Neuronal stem cell (in vitro differentiated cells): ENCODE measurements at regions not wholly inside any gene's neighbourhood (a gene's known extent, or its start where the extent isn't known, plus 50 kb on each side); places are given as distances from the start of the nearest gene placed in this dataset.

ENCODE experiments used
- DNase-seq: peaks from one replicate; pipeline ENCODE4 v3.0.0-alpha.2; 2013; ENCODE audit warnings: low spot score
- H2AFZ ChIP-seq: one replicate; pipeline ENCODE4 v1.6.1; 2013; ENCODE audit warnings: mild to moderate bottlenecking, low read length, inconsistent platforms
- H2AK5ac ChIP-seq: 2 replicates; pipeline ENCODE4 v1.6.1; 2013; ENCODE audit warnings: low read depth, mild to moderate bottlenecking, inconsistent platforms, low read length, moderate library complexity, mixed read lengths
- H2BK120ac ChIP-seq: 2 replicates; pipeline ENCODE4 v1.6.1; 2013; ENCODE audit warnings: low read depth, mild to moderate bottlenecking, inconsistent platforms, low read length, moderate library complexity, mixed read lengths
- H2BK12ac ChIP-seq: one replicate; pipeline ENCODE4 v1.6.1; 2013; ENCODE audit warnings: low read length, inconsistent platforms
- H2BK15ac ChIP-seq: 2 replicates; pipeline ENCODE4 v1.6.1; 2013; ENCODE audit warnings: mild to moderate bottlenecking, low read length, inconsistent platforms, mixed read lengths
- H2BK5ac ChIP-seq: one replicate; pipeline ENCODE4 v1.6.1; 2013; ENCODE audit warnings: inconsistent platforms, mild to moderate bottlenecking, low read length, moderate library complexity
- H3K14ac ChIP-seq: one replicate; pipeline ENCODE4 v1.6.1; 2013; ENCODE audit warnings: low read length, inconsistent platforms
- H3K18ac ChIP-seq: 2 replicates; pipeline ENCODE4 v1.6.1; 2013; ENCODE audit warnings: low read length, inconsistent platforms
- H3K23ac ChIP-seq: 2 replicates; pipeline ENCODE4 v1.6.1; 2013; ENCODE audit warnings: low read depth, mild to moderate bottlenecking, mixed read lengths, low read length, inconsistent platforms; ENCODE audit not compliant: poor library complexity
- H3K27ac ChIP-seq: replicated peaks from 3 replicates; pipeline ENCODE4 v1.5.1; 2013; ENCODE audit warnings: low read length, inconsistent platforms
- H3K27me3 ChIP-seq, 3 experiments: 2 replicates each; pipeline ENCODE4 v1.6.1; 2013; ENCODE audit warnings: low read length in 3 of 3, mild to moderate bottlenecking in 2 of 3, inconsistent platforms in 1 of 3, low read depth in 1 of 3, mixed read lengths in 1 of 3, moderate library complexity in 1 of 3; ENCODE audit not compliant: control insufficient read depth in 3 of 3, insufficient read depth in 3 of 3
- H3K36me3 ChIP-seq, 2 donors: replicated peaks in 1 of 2; 2 replicates each; pipeline ENCODE4 v1.6.1; 2013; ENCODE audit warnings: low read length in 2 of 2; ENCODE audit not compliant: control insufficient read depth in 2 of 2, insufficient read depth in 2 of 2
- H3K4ac ChIP-seq: 2 replicates; pipeline ENCODE4 v1.6.1; 2013; ENCODE audit warnings: inconsistent platforms, mild to moderate bottlenecking, low read length, moderate library complexity
- H3K4me1 ChIP-seq, 2 donors: 1 replicate in 1 of 2; 2 replicates in 1 of 2; pipeline ENCODE4 v1.6.1; 2013; ENCODE audit warnings: low read length in 2 of 2, low read depth in 1 of 2; ENCODE audit not compliant: control insufficient read depth in 2 of 2, insufficient read depth in 1 of 2
- H3K4me2 ChIP-seq: one replicate; pipeline ENCODE4 v1.6.1; 2013; ENCODE audit warnings: mild to moderate bottlenecking, low read length, inconsistent platforms; ENCODE audit not compliant: insufficient read depth, poor library complexity, severe bottlenecking
- H3K4me3 ChIP-seq, 2 donors: 2 replicates each; pipeline ENCODE4 v1.5.1; 2013; ENCODE audit warnings: low read length in 2 of 2, mild to moderate bottlenecking in 2 of 2, inconsistent platforms in 1 of 2, moderate library complexity in 1 of 2
- H3K79me1 ChIP-seq: one replicate; pipeline ENCODE4 v1.6.1; 2013; ENCODE audit warnings: low read depth, mild to moderate bottlenecking, inconsistent platforms, low read length, moderate library complexity
- H3K9ac ChIP-seq: one replicate; pipeline ENCODE4 v1.6.1; 2013; ENCODE audit warnings: mild to moderate bottlenecking, low read depth, low read length, inconsistent platforms; ENCODE audit not compliant: poor library complexity
- H3K9me3 ChIP-seq, 2 donors: replicated peaks in 1 of 2; 2 replicates each; pipeline versions ENCODE3 to v1.6.1; 2013; ENCODE audit warnings: low read length in 2 of 2, mild to moderate bottlenecking in 2 of 2, inconsistent platforms in 1 of 2, low read depth in 1 of 2, mixed read lengths in 1 of 2, moderate library complexity in 1 of 2; ENCODE audit not compliant: control insufficient read depth in 2 of 2, insufficient read depth in 1 of 2
- H4K8ac ChIP-seq: one replicate; pipeline ENCODE4 v1.6.1; 2013; ENCODE audit warnings: low read depth, mild to moderate bottlenecking, inconsistent platforms, low read length, moderate library complexity
- H4K91ac ChIP-seq: one replicate; pipeline ENCODE4 v1.6.1; 2013; ENCODE audit warnings: low read length, low read depth, mild to moderate bottlenecking, inconsistent platforms; ENCODE audit not compliant: poor library complexity
- WGBS, 2 donors: extraction: QIAGEN DNeasy Blood & Tissue Kit; methylation state at CpG; one replicate each; pipeline ENCODE4 v1.1.7; 2013; ENCODE audit warnings: missing lambda C conversion rate in 2 of 2, mixed read lengths in 1 of 2; ENCODE audit not compliant: insufficient read length in 2 of 2, insufficient replicate concordance in 1 of 2; ENCODE audit errors: extremely low coverage in 2 of 2; 5-methylcytosine and 5-hydroxymethylcytosine counted together

GRCh38 chr4:127521463-127521862 lies 111.3 kb upstream of the INTU start:
- Histone ChIP-seq H4K91ac (no peak overlapping the region), H3K14ac (no peak overlapping the region), H3K4ac (no peak overlapping the region), H3K27ac (no peak overlapping the region), H2BK120ac (no peak overlapping the region), H3K36me3 (no peaks in the 10 kb centered on the region), H3K4me3 (no peak overlapping the region), H2BK15ac (no peak overlapping the region), H2BK12ac (no peak overlapping the region), H3K9ac (no peak overlapping the region), H3K23ac (no peak overlapping the region), H2AK5ac (no peak overlapping the region), H4K8ac (no peak overlapping the region), H3K4me2 (no peak overlapping the region), H3K4me1 (no peaks in the 10 kb centered on the region), H3K18ac (no peak overlapping the region), H3K79me1 (no peaks in the 10 kb centered on the region), H2AFZ (no peak overlapping the region), H2BK5ac (no peak overlapping the region), H3K9me3 (peaks cover 0 to 3% of the 10 kb centered on the region in 2 donors), H3K27me3 (no peaks in the 10 kb centered on the region)
- WGBS, 2 donors = no CpG with 5 or more reads among the region's 2 CpGs
- no peak for DNase-seq

- no peak overlapping the region for H3K4me3 ChIP-seq
- no peak overlapping the region for H2BK5ac ChIP-seq
- no peak overlapping the region for H2BK12ac ChIP-seq
- H3K4me1 ChIP-seq = no peaks in the 10 kb centered on the region
- no peaks in the 10 kb centered on the region for H3K79me1 ChIP-seq
- H4K91ac ChIP-seq = no peak overlapping the region
- no peak overlapping the region for H3K23ac ChIP-seq
- no peak overlapping the region for H2BK120ac ChIP-seq
- H3K27me3 ChIP-seq = no peaks in the 10 kb centered on the region
- no peak overlapping the region for H2AFZ ChIP-seq
- H3K18ac ChIP-seq = no peak overlapping the region
- no peaks in the 10 kb centered on the region for H3K36me3 ChIP-seq
- no peak overlapping the region for H3K14ac ChIP-seq
- H3K9ac ChIP-seq = no peak overlapping the region
- H2AK5ac ChIP-seq = no peak overlapping the region
- no CpG with 5 or more reads among the region's 1 CpG for WGBS, 2 donors
- peaks cover 0 to 3% of the 10 kb centered on the region in 2 donors for H3K9me3 ChIP-seq
- no peak overlapping the region for H3K27ac ChIP-seq
- no peak overlapping the region for H2BK15ac ChIP-seq
- no peak for DNase-seq
- no peak overlapping the region for H4K8ac ChIP-seq
- H3K4ac ChIP-seq = no peak overlapping the region
- no peak overlapping the region for H3K4me2 ChIP-seq
Observed at GRCh38 chr4:127523369-127523768, 109.4 kb upstream of the INTU start.

- Histone ChIP-seq H3K27ac (no peak overlapping the region), H3K14ac (no peak overlapping the region), H3K23ac (no peak overlapping the region), H4K8ac (no peak overlapping the region), H3K4me1 (no peaks in the 10 kb centered on the region), H3K9me3 (peaks cover 0 to 3% of the 10 kb centered on the region in 2 donors), H2AK5ac (no peak overlapping the region), H2BK5ac (no peak overlapping the region), H2BK15ac (no peak overlapping the region), H3K79me1 (no peaks in the 10 kb centered on the region), H3K9ac (no peak overlapping the region), H2AFZ (no peak overlapping the region), H3K4me2 (no peak overlapping the region), H4K91ac (no peak overlapping the region), H3K36me3 (no peaks in the 10 kb centered on the region), H3K4me3 (no peak overlapping the region), H3K4ac (no peak overlapping the region), H3K18ac (no peak overlapping the region), H2BK120ac (no peak overlapping the region), H2BK12ac (no peak overlapping the region), H3K27me3 (no peaks in the 10 kb centered on the region)
- no peak for DNase-seq
Observed at GRCh38 chr4:127525608-127526007, 107.1 kb upstream of the INTU start.

DNA sequence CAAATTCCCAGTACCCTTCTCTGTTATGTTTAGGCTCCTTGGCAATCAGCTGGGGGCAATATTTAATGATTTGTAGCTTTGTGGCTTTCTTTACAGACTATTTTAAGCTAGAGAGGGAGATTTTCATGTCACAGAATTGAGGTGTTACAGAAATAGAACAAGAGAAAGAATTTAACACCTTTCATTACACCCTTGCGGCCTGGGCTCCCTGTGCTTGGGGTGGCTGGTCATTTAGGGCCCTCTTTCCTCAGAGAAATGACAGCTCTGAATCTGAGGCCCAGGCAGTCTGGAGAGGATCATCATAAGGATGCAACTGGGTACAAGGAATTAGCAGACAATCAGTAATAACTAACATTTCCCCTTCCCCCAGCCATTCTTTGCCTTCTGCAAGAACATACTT lies 104.5 kb upstream of the INTU start:
- no peak overlapping the region for H2BK15ac ChIP-seq
- no peak overlapping the region for H2BK5ac ChIP-seq
- peaks cover 0 to 3% of the 10 kb centered on the region in 2 donors for H3K9me3 ChIP-seq
- H3K4ac ChIP-seq = no peak overlapping the region
- H2BK120ac ChIP-seq = no peak overlapping the region
- no peak overlapping the region for H3K4me2 ChIP-seq
- no peak overlapping the region for H2BK12ac ChIP-seq
- DNase-seq = no peak
- H3K9ac ChIP-seq = no peak overlapping the region
- no peak overlapping the region for H3K14ac ChIP-seq
- no peak overlapping the region for H4K91ac ChIP-seq
- no CpG with 5 or more reads among the region's 1 CpG for WGBS, 2 donors
- no peak overlapping the region for H2AFZ ChIP-seq
- no peaks in the 10 kb centered on the region for H3K36me3 ChIP-seq
- no peak overlapping the region for H3K4me3 ChIP-seq
- H4K8ac ChIP-seq = no peak overlapping the region
- no peak overlapping the region for H3K27ac ChIP-seq
- H3K23ac ChIP-seq = no peak overlapping the region
- H3K27me3 ChIP-seq = no peaks in the 10 kb centered on the region
- no peak overlapping the region for H3K18ac ChIP-seq
- H3K4me1 ChIP-seq = no peaks in the 10 kb centered on the region
- no peaks in the 10 kb centered on the region for H3K79me1 ChIP-seq
- no peak overlapping the region for H2AK5ac ChIP-seq
